K562 (cell line): ENCODE measurements at regions not wholly inside any gene's neighbourhood (a gene's known extent, or its start where the extent isn't known, plus 50 kb on each side); places are given as distances from the start of the nearest gene placed in this dataset.

Experiments used
- ATAC-seq: fragments of 200-7000 bp; cut with Tn5 transposase; 3 replicates; pipeline ENCODE4 v1.9.1; 2020; ENCODE audit warnings: moderate library complexity
- BruUV-seq: library from RNA; stranded (reverse); fragments of 400-500 nt; replicated peaks from 2 replicates; lab custom pipeline; 2021; lab: Mats Ljungman, UMichigan
- CTCF ChIA-PET: fragments of 300-600 bp; formaldehyde crosslinking; extraction: SDS; loops from one replicate; lab custom pipeline; 2021; ENCODE audit warnings: low intra/inter-chr PET ratio; lab: Yijun Ruan, JAX
- POLR2A ChIA-PET: fragments of 300-600, 350-650 bp; sonication (Branson Sonifier 250); formaldehyde crosslinking; extraction: SDS; loops from one replicate; lab custom pipeline; 2021; ENCODE audit warnings: antibody characterized with exemption, inconsistent platforms; lab: Yijun Ruan, JAX
- DNase-seq, 4 experiments: peaks; one replicate each; pipeline versions ENCODE4 v3.0.0 to v3.0.0-alpha.2; 2011 to 2018; ENCODE audit warnings: low spot score in 3 of 4, mixed read lengths in 3 of 4; ENCODE audit errors: extremely low read depth in 1 of 4
- FAIRE-seq: peaks from 2 replicates; lab custom pipeline; 2011; peaks lifted over from hg19 to GRCh38; lab: Jason Lieb, UNC
- H2AFZ ChIP-seq: 2 replicates; pipeline ENCODE4 v1.6.0; 2011; ENCODE audit warnings: low read depth, low read length, control low read depth, inconsistent platforms
- H3K27ac ChIP-seq: fragments of 200-600 bp; 3 replicates; pipeline ENCODE4 v1.8.0; 2011; ENCODE audit warnings: low read depth, mild to moderate bottlenecking, control low read depth, inconsistent platforms, low read length, moderate library complexity, mixed read lengths; ENCODE audit errors: extremely low read depth
- H3K27me3 ChIP-seq, 2 experiments: fragments of 300-600 bp in 1 of 2; 2 replicates in 1 of 2; 3 replicates in 1 of 2; pipeline versions ENCODE4 v1.6.0 to v1.8.0; 2011; ENCODE audit warnings: inconsistent platforms in 2 of 2, low read length in 2 of 2, mild to moderate bottlenecking in 1 of 2, mixed read lengths in 1 of 2, moderate library complexity in 1 of 2; ENCODE audit not compliant: control insufficient read depth in 2 of 2, insufficient read depth in 2 of 2
- H3K36me3 ChIP-seq: fragments of 300-600 bp; 3 replicates; pipeline ENCODE4 v1.8.0; 2011; ENCODE audit warnings: mild to moderate bottlenecking, low read length, inconsistent platforms; ENCODE audit not compliant: control insufficient read depth, insufficient read depth
- H3K4me1 ChIP-seq, 2 experiments: fragments of 200-600 bp in 1 of 2; replicated peaks in 1 of 2; 2 replicates in 1 of 2; 3 replicates in 1 of 2; pipeline versions ENCODE4 v1.5.1 to v1.8.0; 2011; ENCODE audit warnings: inconsistent platforms in 2 of 2, low read length in 2 of 2, mild to moderate bottlenecking in 1 of 2, mixed read lengths in 1 of 2, moderate library complexity in 1 of 2; ENCODE audit not compliant: control insufficient read depth in 2 of 2, insufficient read depth in 2 of 2
- H3K4me2 ChIP-seq: 2 replicates; pipeline ENCODE4 v1.6.1; 2011; ENCODE audit warnings: low read length, control low read depth, inconsistent platforms, mixed read lengths; ENCODE audit not compliant: insufficient read depth
- H3K4me3 ChIP-seq: fragments of 200-600 bp; sonication (generic), shearing (Covaris generic); 2 replicates; pipeline ENCODE4 v1.5.1; 2016; ENCODE audit warnings: control low read depth, inconsistent platforms
- H3K79me2 ChIP-seq: fragments of 200-600 bp; 3 replicates; pipeline ENCODE4 v1.8.0; 2011; ENCODE audit warnings: low read length, inconsistent platforms; ENCODE audit not compliant: control insufficient read depth, insufficient read depth
- H3K9ac ChIP-seq, 2 experiments: 2 replicates each; pipeline versions ENCODE4 v1.6.0 to v1.6.1; 2011; ENCODE audit warnings: low read depth in 2 of 2, low read length in 2 of 2, control low read depth in 1 of 2, inconsistent platforms in 1 of 2, mild to moderate bottlenecking in 1 of 2, mixed read lengths in 1 of 2; ENCODE audit not compliant: insufficient read depth in 1 of 2
- H3K9me1 ChIP-seq: one replicate; pipeline ENCODE4 v1.6.0; 2011; ENCODE audit warnings: inconsistent platforms, mild to moderate bottlenecking, low read length, moderate library complexity; ENCODE audit not compliant: control insufficient read depth, insufficient read depth
- H3K9me3 ChIP-seq: replicated peaks from 2 replicates; pipeline ENCODE4 v1.5.1; 2011; ENCODE audit warnings: low read depth, low read length, inconsistent platforms; ENCODE audit not compliant: control insufficient read depth, insufficient read depth
- H4K20me1 ChIP-seq: replicated peaks from 2 replicates; pipeline ENCODE4 v1.6.1; 2011; ENCODE audit warnings: low read length, inconsistent platforms, mixed read lengths; ENCODE audit not compliant: control insufficient read depth, insufficient read depth
- CHD1 ChIP-seq: fragments of 200-600 bp; sonication (generic); IDR thresholded peaks from one replicate; pipeline ENCODE4 v1.6.1; 2012; ENCODE audit warnings: mild to moderate bottlenecking, moderate library complexity, low read length, inconsistent platforms
- DMBX1 ChIP-seq: fragments of 250-450 bp; sonication (Bioruptor Pico); IDR thresholded peaks from 2 replicates; pipeline ENCODE4 v1.8.0; 2022; ENCODE audit warnings: inconsistent platforms, mild to moderate bottlenecking, moderate library complexity, borderline replicate concordance
- ELF4 ChIP-seq: fragments of 450-650 bp; formaldehyde crosslinking; IDR thresholded peaks from 2 replicates; pipeline ENCODE4 v1.4.0; 2022; ENCODE audit warnings: missing genetic modification characterization
- EP400 ChIP-seq: fragments of 450-650 bp; IDR thresholded peaks from 2 replicates; pipeline ENCODE4 v1.6.1; 2017; ENCODE audit warnings: antibody characterized with exemption, mild to moderate bottlenecking, moderate library complexity
- ERF ChIP-seq: fragments of 450-650 bp; formaldehyde crosslinking; IDR thresholded peaks from 2 replicates; pipeline ENCODE4 v1.4.0; 2020; ENCODE audit warnings: mild to moderate bottlenecking, mixed read lengths
- FOSL1 ChIP-seq: fragments of 200-800 bp; sonication (Bioruptor generic); conservative IDR thresholded peaks from 2 replicates; pipeline ENCODE4 v1.6.1; 2016; ENCODE audit warnings: missing genetic modification characterization, missing compliant biosample characterization
- GABPA ChIP-seq: fragments of 200-800 bp; sonication (Bioruptor generic); conservative IDR thresholded peaks from 2 replicates; pipeline ENCODE4 v1.6.1; 2016; ENCODE audit warnings: low read depth, missing genetic modification characterization, missing compliant biosample characterization
- GABPB2 ChIP-seq: fragments of 250-450 bp; sonication (Bioruptor Pico); conservative IDR thresholded peaks from 2 replicates; pipeline ENCODE4 v1.5.1; 2021; ENCODE audit warnings: mild to moderate bottlenecking
- JUND ChIP-seq, 2 experiments: IDR thresholded peaks; 2 replicates in 1 of 2; 3 replicates in 1 of 2; pipeline ENCODE4 v1.6.1; 2011; ENCODE audit warnings: borderline replicate concordance in 2 of 2, low read depth in 2 of 2, low read length in 2 of 2, improper control_type of control experiment in 1 of 2, missing biosample characterization in 1 of 2, missing genetic modification characterization in 1 of 2, missing genetic modification reagents in 1 of 2
- PCBP2 ChIP-seq: fragments of 200-400 bp; formaldehyde crosslinking; IDR thresholded peaks from 2 replicates; pipeline ENCODE4 v1.6.1; 2018; ENCODE audit warnings: low read length, low read depth, mild to moderate bottlenecking, moderate library complexity; ENCODE audit not compliant: poor library complexity, severe bottlenecking
- SIRT6 ChIP-seq: IDR thresholded peaks from one replicate; pipeline ENCODE4 v1.6.1; 2012; ENCODE audit warnings: low read depth, mild to moderate bottlenecking, control low read depth, inconsistent platforms, low read length, moderate library complexity
- SMARCE1 ChIP-seq: fragments of 450-650 bp; IDR thresholded peaks from 2 replicates; pipeline ENCODE4 v1.7.1; 2016; ENCODE audit warnings: mild to moderate bottlenecking
- STAT5B ChIP-seq: fragments of 250-450 bp; sonication (Bioruptor Pico); IDR thresholded peaks from 2 replicates; pipeline ENCODE4 v1.8.0; 2021; ENCODE audit warnings: mild to moderate bottlenecking, inconsistent platforms
- THRA ChIP-seq: fragments of 450-650 bp; IDR thresholded peaks from 2 replicates; pipeline ENCODE4 v1.6.1; 2017; ENCODE audit warnings: mild to moderate bottlenecking, moderate library complexity
- USF2 ChIP-seq: sonication (generic); formaldehyde crosslinking; IDR thresholded peaks from 2 replicates; pipeline ENCODE4 v1.5.0; 2020; ENCODE audit warnings: missing genetic modification reagents
- ZNF699 ChIP-seq: fragments of 250-450 bp; sonication (Bioruptor Pico); IDR thresholded peaks from 2 replicates; pipeline ENCODE4 v1.8.0; 2021; ENCODE audit warnings: mild to moderate bottlenecking, moderate library complexity; ENCODE audit not compliant: insufficient replicate concordance
- WGBS: fragments of 100-300 bp; shearing (Covaris generic); methylation state at CpG from one replicate; pipeline ENCODE4 v1.1.6; 2016; ENCODE audit warnings: low coverage, mixed read lengths; ENCODE audit not compliant: insufficient coverage; ENCODE audit errors: missing lambda C conversion rate; 5-methylcytosine and 5-hydroxymethylcytosine counted together
- in situ Hi-C: fragments of 300-500 bp; cut with MboI; formaldehyde crosslinking; loops from 4 replicates; pipeline ENCODE4 v1.15.0; 2018; ENCODE audit warnings: inconsistent platforms, mixed read lengths
- intact Hi-C: fragments of 100-400 bp; cut with micrococcal nuclease; formaldehyde crosslinking; loops from 2 replicates; pipeline ENCODE4 v1.14.2; 2022

- WGBS, result 3% methylated on average over 3 of the region's 3 CpGs
- Histone ChIP-seq H3K4me1 (no peaks in the 10 kb centered on the region), H3K4me2 (no peak overlapping the region), H3K79me2 (no peaks in the 10 kb centered on the region), H3K4me3 (no peak overlapping the region), H3K27ac (no peak overlapping the region), H3K9me3 (no peaks in the 10 kb centered on the region), H3K27me3 (no peaks in the 10 kb centered on the region), H3K9me1 (no peaks in the 10 kb centered on the region), H3K9ac (no peak overlapping the region), H3K36me3 (no peaks in the 10 kb centered on the region), H4K20me1 (no peaks in the 10 kb centered on the region), H2AFZ (no peak overlapping the region)
- ATAC-seq (no peak), DNase-seq (no peak), FAIRE-seq (no peak)
- TF ChIP-seq ZNF699 (CRISPR knock-in tag) (no peak), ELF4 (no peak), GABPB2 (CRISPR knock-in tag) (no peak), EP400 (no peak)
- intact Hi-C loops (no loop called here), in situ Hi-C loops (no loop called here)
- CTCF ChIA-PET, result no interaction called here
- POLR2A ChIA-PET, result no interaction called here
- BruUV-seq, result no TSS peak
Measured at GRCh38 chr7:9507290-9507689, 1073.9 kb downstream of the NXPH1 start.

- Histone ChIP-seq H3K9me3 (no peaks in the 10 kb centered on the region; the same call in 1 of the 2 replicates), H3K4me1 (no peaks in the 10 kb centered on the region), H3K27me3 (no peaks in the 10 kb centered on the region), H3K27ac (no peak overlapping the region), H3K36me3 (no peaks in the 10 kb centered on the region), H4K20me1 (no peaks in the 10 kb centered on the region), H3K79me2 (no peaks in the 10 kb centered on the region), H3K9ac (no peak overlapping the region), H2AFZ (no peak overlapping the region), H3K4me2 (no peak overlapping the region), H3K9me1 (no peaks in the 10 kb centered on the region), H3K4me3 (no peak overlapping the region)
- ATAC-seq (no peak), FAIRE-seq (no peak), DNase-seq (no peak)
- CTCF ChIA-PET, result no interaction called here
- 2% methylated on average over 4 of the region's 4 CpGs for WGBS
- POLR2A ChIA-PET, result no interaction called here
- intact Hi-C loops (no loop called here), in situ Hi-C loops (no loop called here)
- no TSS peak for BruUV-seq
- TF ChIP-seq STAT5B (CRISPR knock-in tag) (no peak), SIRT6 (no peak), ERF (no peak), JUND (IDR thresholded peaks at IDR 0.05; ENCODE audit: borderline replicate concordance, low read depth, low read length) (no peak), JUND (tag; IDR thresholded peaks at IDR 0.05; ENCODE audit: borderline replicate concordance, low read depth, low read length) (no peak), CHD1 (no peak), USF2 (CRISPR knock-in tag) (no peak), SMARCE1 (no peak), DMBX1 (CRISPR knock-in tag) (no peak), PCBP2 (no peak), FOSL1 (no peak), GABPA (tag) (no peak), THRA (no peak)
Measured at GRCh38 chr7:9516662-9517061, 1083.3 kb downstream of the NXPH1 start.
